ENCODE measurements at regions not wholly inside any gene's neighbourhood (a gene's known extent, or its start where the extent isn't known, plus 50 kb on each side); places are given as distances from the start of the nearest gene placed in this dataset.
A peak's percentile ranks its signal among the peaks of the same experiment; 100 is the strongest.

GRCh38 chr14:65901595-65901994, 489.1 kb downstream of the FUT8 start:
- CTCF ChIA-PET, result interaction anchor here (0.6 kb wide), 1 partner anchor 430 kb away, joined by 3 read pairs; no protein-coding TSS in a partner anchor

GRCh38 chr14:65904988-65905387, 492.5 kb downstream of the FUT8 start:
- no peaks in the 10 kb centered on the region for H3K9me3 ChIP-seq (ENCODE audit: control insufficient read depth in 2 of 3, low read length in 3 of 3)
- Mint-ChIP-seq H3K36me3 (peaks cover 0 to 29% (median 9%) of the 10 kb centered on the region in 5 donors), H3K27ac (no peak overlapping the region), H3K4me1 (peaks cover 12 to 30% (median 17%) of the 10 kb centered on the region in 7 donors), H3K4me3 (no peak overlapping the region), H3K27me3 (peaks cover 0 to 16% (median 0%) of the 10 kb centered on the region in 5 donors), H3K9me3 (peaks cover 0 to 23% (median 8%) of the 10 kb centered on the region in 11 donors)
- intact Hi-C loops (cut with micrococcal nuclease), result loop anchor here in 1 of 2 donors (5.0 kb wide), 1 partner anchor 43 kb away; no protein-coding TSS in a partner anchor
- no peaks in the 10 kb centered on the region for H3K36me3 ChIP-seq (ENCODE audit: control insufficient read depth in 2 of 3, insufficient read depth in 3 of 3, low read length in 3 of 3)
- ATAC-seq, result no peak
- H3K4me1 ChIP-seq (ENCODE audit: control insufficient read depth in 2 of 2, insufficient read depth in 2 of 2, low read length in 2 of 2), result no peaks in the 10 kb centered on the region
- H3K27ac ChIP-seq (ENCODE audit: low read depth, low read length), result no peak overlapping the region
- CTCF ChIA-PET, result interaction anchor here (0.9 kb wide), 1 partner anchor 23 kb away, joined by 3 read pairs; no protein-coding TSS in a partner anchor
- POLR2A ChIA-PET, result interaction anchor here (1.2 kb wide), 1 partner anchor 44 kb away, joined by 3 read pairs; no protein-coding TSS in a partner anchor
- no peak overlapping the region for H3K4me3 ChIP-seq (ENCODE audit: low read length)
- H3K27me3 ChIP-seq (ENCODE audit: control insufficient read depth in 2 of 2, insufficient read depth in 2 of 2, low read length in 2 of 2), result no peaks in the 10 kb centered on the region
- DNase-seq, result no peak

More at GRCh38 chr14:65901595-65901994, 489.1 kb downstream of the FUT8 start:
- Histone ChIP-seq H3K4me1 (ENCODE audit: control insufficient read depth in 2 of 2, insufficient read depth in 2 of 2, low read length in 2 of 2) (no peaks in the 10 kb centered on the region), H3K27ac (ENCODE audit: low read depth, low read length) (no peak overlapping the region), H3K27me3 (ENCODE audit: control insufficient read depth in 2 of 2, insufficient read depth in 2 of 2, low read length in 2 of 2) (no peaks in the 10 kb centered on the region), H3K36me3 (ENCODE audit: control insufficient read depth in 2 of 3, insufficient read depth in 3 of 3, low read length in 3 of 3) (no peaks in the 10 kb centered on the region), H3K9me3 (ENCODE audit: control insufficient read depth in 2 of 3, low read length in 3 of 3) (no peaks in the 10 kb centered on the region), H3K4me3 (ENCODE audit: low read length) (no peak overlapping the region)
- peaks cover 0 to 12% (median 0%) of the 10 kb centered on the region in 5 donors for H3K27me3 Mint-ChIP-seq
- POLR2A ChIA-PET, result interaction anchor here (0.7 kb wide), 1 partner anchor 35 kb away, joined by 4 read pairs; no protein-coding TSS in a partner anchor
- H3K36me3 Mint-ChIP-seq, result peaks cover 0 to 41% (median 10%) of the 10 kb centered on the region in 5 donors
- ATAC-seq, result no peak
- H3K4me3 Mint-ChIP-seq, result no peak overlapping the region
- H3K9me3 Mint-ChIP-seq, result peaks cover 0 to 39% (median 12%) of the 10 kb centered on the region in 11 donors
- intact Hi-C loops (cut with micrococcal nuclease), result no loop called here
- H3K4me1 Mint-ChIP-seq, result peaks cover 4 to 23% (median 11%) of the 10 kb centered on the region in 7 donors
- H3K27ac Mint-ChIP-seq, result no peak overlapping the region
- DNase-seq, result no peak

GRCh38 chr14:65906344-65906743, 493.8 kb downstream of the FUT8 start:
- intact Hi-C loops (cut with micrococcal nuclease), result loop anchor here in 1 of 2 donors (5.0 kb wide), 1 partner anchor 44 kb away; no protein-coding TSS in a partner anchor
- H3K36me3 ChIP-seq (ENCODE audit: control insufficient read depth in 2 of 3, insufficient read depth in 3 of 3, low read length in 3 of 3), result no peaks in the 10 kb centered on the region
- peaks cover 0 to 19% (median 0%) of the 10 kb centered on the region in 5 donors for H3K36me3 Mint-ChIP-seq
- no peak overlapping the region for H3K27ac ChIP-seq (ENCODE audit: low read depth, low read length)
- no peaks in the 10 kb centered on the region for H3K4me1 ChIP-seq (ENCODE audit: control insufficient read depth in 2 of 2, insufficient read depth in 2 of 2, low read length in 2 of 2)
- peak overlapping the region in 1 of 9 donors; percentile 9 for H3K27ac Mint-ChIP-seq
- no peaks in the 10 kb centered on the region for H3K27me3 ChIP-seq (ENCODE audit: control insufficient read depth in 2 of 2, insufficient read depth in 2 of 2, low read length in 2 of 2)
- peaks cover 0 to 18% (median 0%) of the 10 kb centered on the region in 5 donors for H3K27me3 Mint-ChIP-seq
- DNase-seq (no peak), ATAC-seq (no peak)
- H3K4me3 Mint-ChIP-seq, result no peak overlapping the region
- peaks cover 0 to 12% (median 2%) of the 10 kb centered on the region in 11 donors for H3K9me3 Mint-ChIP-seq
- peaks cover 11 to 34% (median 28%) of the 10 kb centered on the region in 7 donors for H3K4me1 Mint-ChIP-seq
- POLR2A ChIA-PET, result interaction anchor here (1.2 kb wide), 1 partner anchor 45 kb away, joined by 3 read pairs; no protein-coding TSS in a partner anchor
- CTCF ChIA-PET, result interaction anchor here (0.7 kb wide), 1 partner anchor 1211 kb away, joined by 3 read pairs; no protein-coding TSS in a partner anchor
- H3K9me3 ChIP-seq (ENCODE audit: control insufficient read depth in 2 of 3, low read length in 3 of 3), result no peaks in the 10 kb centered on the region
- H3K4me3 ChIP-seq (ENCODE audit: low read length), result no peak overlapping the region

- POLR2A ChIA-PET, result interaction anchor here (0.6 kb wide), 1 partner anchor 60 kb away, joined by 3 read pairs; no protein-coding TSS in a partner anchor
- Histone ChIP-seq H3K9me3 (ENCODE audit: control insufficient read depth in 2 of 3, low read length in 3 of 3) (no peaks in the 10 kb centered on the region), H3K36me3 (ENCODE audit: control insufficient read depth in 2 of 3, insufficient read depth in 3 of 3, low read length in 3 of 3) (no peaks in the 10 kb centered on the region), H3K27ac (ENCODE audit: low read depth, low read length) (no peak overlapping the region), H3K4me1 (ENCODE audit: control insufficient read depth in 2 of 2, insufficient read depth in 2 of 2, low read length in 2 of 2) (no peaks in the 10 kb centered on the region), H3K27me3 (ENCODE audit: control insufficient read depth in 2 of 2, insufficient read depth in 2 of 2, low read length in 2 of 2) (no peaks in the 10 kb centered on the region), H3K4me3 (ENCODE audit: low read length) (no peak overlapping the region)
- Mint-ChIP-seq H3K4me1 (peaks cover 15 to 39% (median 32%) of the 10 kb centered on the region in 7 donors), H3K27ac (no peak overlapping the region), H3K9me3 (peaks cover 0 to 9% (median 0%) of the 10 kb centered on the region in 11 donors), H3K36me3 (peaks cover 0 to 13% (median 0%) of the 10 kb centered on the region in 5 donors), H3K4me3 (no peak overlapping the region), H3K27me3 (peaks cover 0 to 18% (median 0%) of the 10 kb centered on the region in 5 donors)
- CTCF ChIA-PET, result no interaction called here
- ATAC-seq, result no peak
- DNase-seq, result no peak
- intact Hi-C loops (cut with micrococcal nuclease), result loop anchor here in 1 of 2 donors (5.0 kb wide), 1 partner anchor 45 kb away; no protein-coding TSS in a partner anchor
Observed at GRCh38 chr14:65906948-65907347, 494.4 kb downstream of the FUT8 start.

- H3K27me3 Mint-ChIP-seq, result peaks cover 0 to 24% (median 0%) of the 10 kb centered on the region in 5 donors
Observed at GRCh38 chr14:65910108-65910786, 497.7 kb downstream of the FUT8 start.

GRCh38 chr14:65915125-65915524, 502.6 kb downstream of the FUT8 start:
- Mint-ChIP-seq H3K4me3 (peak overlapping the region in 1 of 10 donors; percentile 31), H3K4me1 (peaks cover 13 to 74% (median 54%) of the 10 kb centered on the region in 7 donors), H3K27ac (peak overlapping the region in 3 of 9 donors; percentile 1 to 25 (median 15)), H3K27me3 (peaks cover 0 to 10% (median 0%) of the 10 kb centered on the region in 5 donors), H3K36me3 (peaks cover 0 to 41% (median 3%) of the 10 kb centered on the region in 5 donors), H3K9me3 (peaks cover 0 to 16% (median 0%) of the 10 kb centered on the region in 11 donors)
- H3K27ac ChIP-seq (ENCODE audit: low read depth, low read length), result no peak overlapping the region
- peaks cover 0 to 8% of the 10 kb centered on the region in 2 donors for H3K4me1 ChIP-seq (ENCODE audit: control insufficient read depth in 2 of 2, insufficient read depth in 2 of 2, low read length in 2 of 2)
- H3K27me3 ChIP-seq (ENCODE audit: control insufficient read depth in 2 of 2, insufficient read depth in 2 of 2, low read length in 2 of 2), result no peaks in the 10 kb centered on the region
- CTCF ChIA-PET, result no interaction called here
- ATAC-seq (no peak), DNase-seq (no peak)
- intact Hi-C loops (cut with micrococcal nuclease), result loop anchor here in 1 of 2 donors (2.0 kb wide), 1 partner anchor 16 kb away; no protein-coding TSS in a partner anchor
- POLR2A ChIA-PET, result interaction anchor here (0.6 to 0.7 kb wide), 2 partner anchors 15 to 59 kb away, joined by 3 read pairs; no protein-coding TSS in a partner anchor
- H3K4me3 ChIP-seq (ENCODE audit: low read length), result no peak overlapping the region
- H3K36me3 ChIP-seq (ENCODE audit: control insufficient read depth in 2 of 3, insufficient read depth in 3 of 3, low read length in 3 of 3), result no peaks in the 10 kb centered on the region
- H3K9me3 ChIP-seq (ENCODE audit: control insufficient read depth in 2 of 3, low read length in 3 of 3), result no peaks in the 10 kb centered on the region

More at GRCh38 chr14:65910108-65910786, 497.7 kb downstream of the FUT8 start:
- POLR2A ChIA-PET, result interaction anchor here (0.6 kb wide), 1 partner anchor 29 kb away, joined by 3 read pairs; no protein-coding TSS in a partner anchor
- Histone ChIP-seq H3K9me3 (ENCODE audit: control insufficient read depth in 2 of 3, low read length in 3 of 3) (no peaks in the 10 kb centered on the region), H3K4me1 (ENCODE audit: control insufficient read depth in 2 of 2, insufficient read depth in 2 of 2, low read length in 2 of 2) (peaks cover 0 to 8% of the 10 kb centered on the region in 2 donors), H3K4me3 (ENCODE audit: low read length) (no peak overlapping the region), H3K36me3 (ENCODE audit: control insufficient read depth in 2 of 3, insufficient read depth in 3 of 3, low read length in 3 of 3) (no peaks in the 10 kb centered on the region), H3K27me3 (ENCODE audit: control insufficient read depth in 2 of 2, insufficient read depth in 2 of 2, low read length in 2 of 2) (no peaks in the 10 kb centered on the region), H3K27ac (ENCODE audit: low read depth, low read length) (no peak overlapping the region)
- Mint-ChIP-seq H3K9me3 (peaks cover 0 to 16% (median 0%) of the 10 kb centered on the region in 11 donors), H3K36me3 (peaks cover 0 to 26% (median 0%) of the 10 kb centered on the region in 5 donors), H3K4me3 (no peak overlapping the region), H3K27ac (peak overlapping the region in 1 of 9 donors; percentile 15), H3K4me1 (peaks cover 14 to 64% (median 56%) of the 10 kb centered on the region in 7 donors)
- intact Hi-C loops (cut with micrococcal nuclease), result loop anchor here in 1 of 2 donors (5.0 kb wide), 1 partner anchor 33 kb away; no protein-coding TSS in a partner anchor
- ATAC-seq, result no peak
- CTCF ChIA-PET, result no interaction called here
- DNase-seq, result no peak

Data from naive thymus-derived CD4-positive, alpha-beta T cell (primary cell).